Endothelial cell of hepatic sinusoid (primary cell): ENCODE measurements at regions not wholly inside any gene's neighbourhood (a gene's known extent, or its start where the extent isn't known, plus 50 kb on each side); places are given as distances from the start of the nearest gene placed in this dataset.

Experiments used
- in situ Hi-C: cut with HindIII; loops from 2 replicates; pipeline ENCODE4 v1.10.0; 2017; ENCODE audit warnings: low sequenced_read_pairs

DNA sequence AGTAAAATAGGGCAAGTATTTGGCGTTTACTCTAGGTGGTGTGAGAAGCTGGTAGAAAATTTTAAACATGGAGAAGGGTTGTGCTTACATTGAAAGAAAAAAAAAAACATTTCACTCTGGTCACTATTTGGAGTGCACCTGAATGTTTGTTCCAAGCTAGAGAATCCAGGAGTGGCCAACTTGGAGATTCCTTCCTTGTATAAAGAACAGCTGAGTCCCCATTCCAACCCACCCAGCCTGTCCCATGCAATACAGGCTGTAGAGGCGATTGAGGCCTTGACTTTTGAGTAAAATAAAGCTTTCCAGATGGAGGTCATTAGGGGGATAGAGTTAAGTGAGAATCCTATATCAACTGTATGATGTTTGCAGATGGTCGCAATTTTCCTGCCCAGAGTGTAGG, 203.8 kb upstream of the SYT4 start:
- in situ Hi-C loops, result no loop called here

DNA sequence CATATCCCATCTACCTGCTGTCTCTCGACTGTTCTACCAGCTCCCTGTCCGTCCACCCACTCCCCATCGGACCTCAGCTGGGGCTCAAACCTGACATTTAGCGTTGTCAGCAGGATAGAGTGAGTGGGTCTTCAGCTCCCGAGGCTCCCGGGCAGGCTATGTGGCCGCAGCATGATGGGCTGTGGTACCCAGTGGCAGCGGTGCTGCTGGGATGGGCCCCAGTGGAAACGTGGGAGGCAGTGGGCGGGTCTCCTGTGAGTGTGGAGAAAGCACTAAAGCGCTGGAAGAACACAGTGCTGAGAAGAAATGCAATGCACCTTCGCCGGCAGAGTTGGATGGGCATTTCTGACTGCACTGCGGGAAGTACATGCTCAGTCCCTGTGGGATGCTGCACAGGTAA, 204.8 kb upstream of the SYT4 start:
- in situ Hi-C loops, result no loop called here

DNA sequence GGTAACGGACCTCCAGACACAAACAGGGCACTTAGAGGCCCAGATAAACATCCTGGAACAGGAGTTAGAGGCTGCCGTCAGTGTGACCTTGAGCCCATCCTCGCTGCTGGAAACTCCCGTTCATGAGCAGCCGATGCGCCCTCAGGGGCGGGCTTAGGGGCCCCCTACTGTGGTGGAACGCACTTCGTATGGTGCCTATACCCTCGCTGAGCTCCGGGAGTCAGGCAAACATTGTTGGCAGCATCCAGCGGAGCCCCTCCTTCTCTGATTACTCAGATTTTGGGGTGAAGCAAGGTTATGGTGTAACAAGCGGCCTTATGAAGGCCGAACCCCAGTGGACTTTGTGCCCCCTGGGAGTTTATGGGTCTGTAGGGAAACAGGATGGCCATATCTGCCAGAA, 205.3 kb upstream of the SYT4 start:
- in situ Hi-C loops, result no loop called here

DNA sequence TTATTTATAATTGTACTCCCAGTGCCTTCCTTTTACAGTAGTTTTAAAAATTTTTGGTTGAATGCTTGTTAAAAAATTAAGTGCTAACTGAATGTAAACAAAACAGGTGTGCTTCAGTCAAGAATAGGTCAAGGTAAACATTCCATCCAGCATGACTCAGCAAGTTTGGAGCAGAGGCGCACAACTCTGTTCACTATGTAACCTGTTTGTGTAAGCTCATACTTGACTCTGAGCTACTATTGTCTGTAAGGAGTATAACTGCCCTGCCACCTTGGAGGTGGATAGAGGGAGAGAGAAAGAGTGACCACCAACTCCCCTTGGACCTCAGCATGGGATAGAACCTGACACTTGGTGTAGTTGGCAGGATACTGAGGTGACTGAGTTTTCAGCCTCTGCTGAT, 207.4 kb upstream of the SYT4 start:
- in situ Hi-C loops, result no loop called here

DNA sequence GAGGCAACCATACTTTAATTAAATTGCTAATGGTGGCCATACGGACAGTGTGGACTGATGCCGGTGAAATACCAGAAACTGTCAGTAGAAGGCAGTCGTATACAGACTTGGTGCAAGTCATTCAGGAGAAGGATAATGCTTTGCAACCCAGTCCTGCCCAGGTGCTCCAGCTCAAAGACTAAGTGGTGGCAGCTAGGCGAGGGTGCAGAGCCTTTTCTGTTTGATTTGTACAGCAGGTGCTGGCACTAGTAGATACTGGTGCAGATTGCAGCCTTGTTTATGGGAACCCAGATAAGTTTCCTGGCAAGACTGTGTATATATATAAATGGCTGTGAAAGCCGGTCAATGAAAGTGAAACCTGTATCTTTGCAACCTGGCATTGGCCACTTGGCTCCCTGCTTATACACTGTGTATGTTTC, 208.3 kb upstream of the SYT4 start:
- in situ Hi-C loops, result no loop called here

DNA sequence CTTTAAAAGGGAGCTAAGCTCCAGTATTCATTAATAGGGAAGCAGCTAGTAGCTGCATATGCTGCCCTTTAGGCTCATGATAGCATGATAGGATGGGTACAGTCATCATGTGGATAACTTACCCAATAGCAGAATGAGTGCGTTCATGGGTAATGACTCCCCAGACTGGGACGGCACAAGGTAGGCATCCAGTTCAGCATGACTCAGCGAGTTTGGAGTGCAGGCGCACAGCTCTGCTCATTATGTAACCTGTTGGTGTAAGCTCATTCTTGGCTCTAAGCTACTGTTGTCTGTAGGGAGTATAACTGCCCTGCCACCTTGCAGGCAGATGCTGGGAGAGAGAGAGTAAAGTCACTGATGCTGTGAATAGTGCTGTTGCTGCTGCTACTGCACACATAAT, 209.2 kb upstream of the SYT4 start:
- in situ Hi-C loops, result no loop called here

DNA sequence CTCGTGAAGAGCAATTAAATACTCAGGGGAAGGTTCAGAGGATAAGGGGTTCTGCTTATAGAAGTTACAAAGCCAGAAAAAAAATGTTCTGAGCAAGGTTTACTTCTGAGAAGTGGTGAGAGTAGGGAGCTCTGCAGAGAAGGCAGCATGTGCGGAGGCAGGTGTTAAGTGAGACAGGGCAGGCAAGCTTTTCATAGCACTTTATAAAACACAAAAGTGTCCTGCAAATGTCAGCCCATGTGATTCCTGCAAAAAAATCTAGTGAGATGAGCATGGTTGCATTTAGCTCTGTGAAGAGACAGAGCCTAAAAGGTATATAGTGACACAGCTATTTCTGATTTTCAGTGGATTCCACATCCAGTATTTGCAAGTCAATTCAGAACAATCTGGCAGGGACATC, 223.8 kb upstream of the SYT4 start:
- in situ Hi-C loops, result no loop called here

DNA sequence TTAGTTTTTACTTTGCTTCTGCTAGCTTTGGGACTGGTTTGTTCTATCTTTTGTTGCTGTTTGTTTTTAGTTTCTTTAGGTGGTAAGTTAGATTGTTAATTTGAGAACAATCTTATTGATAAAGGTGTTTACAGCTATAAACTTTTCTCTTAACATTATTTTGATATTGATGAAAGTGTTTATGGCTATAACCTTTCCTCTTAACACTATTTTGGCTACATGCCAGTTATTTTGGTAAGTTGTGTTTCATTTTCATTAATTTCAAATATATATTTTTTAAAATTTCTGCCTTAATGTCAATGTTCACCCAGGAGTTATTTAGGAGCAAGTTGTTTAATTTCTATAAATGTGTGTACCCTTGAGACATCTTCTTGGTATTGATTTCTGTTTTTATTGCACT, 229.6 kb upstream of the SYT4 start:
- in situ Hi-C loops, result no loop called here

DNA sequence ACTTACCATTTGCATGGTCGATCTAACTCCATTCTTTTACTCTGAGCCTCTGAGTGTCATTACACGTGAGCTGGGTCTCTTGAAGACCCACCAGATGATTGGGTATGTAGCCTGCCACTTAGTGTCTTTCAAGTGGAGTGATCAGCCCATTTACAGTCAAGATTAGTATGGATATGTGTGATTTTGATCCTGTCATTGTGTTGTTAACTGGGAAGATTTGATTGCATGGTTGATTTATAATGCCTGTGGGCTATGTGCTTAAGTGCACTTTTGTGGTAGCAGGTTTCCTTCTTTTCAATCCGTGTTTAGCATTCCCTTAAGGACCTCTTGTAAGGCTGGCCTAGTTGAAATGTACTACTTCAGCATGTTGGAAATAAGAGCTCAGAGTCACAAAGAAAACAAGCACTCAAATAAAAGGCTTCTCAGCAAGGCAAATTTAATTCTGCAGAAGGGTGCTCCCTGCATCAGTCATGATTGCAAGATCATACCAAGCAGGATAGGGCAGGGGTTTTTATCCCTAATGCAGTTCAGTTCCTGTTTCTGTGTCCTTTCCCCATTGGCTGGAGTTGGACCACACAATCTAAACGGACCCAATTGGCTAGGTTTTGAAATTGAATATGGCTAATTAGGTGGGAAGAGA, 230.7 kb upstream of the SYT4 start:
- in situ Hi-C loops, result no loop called here

DNA sequence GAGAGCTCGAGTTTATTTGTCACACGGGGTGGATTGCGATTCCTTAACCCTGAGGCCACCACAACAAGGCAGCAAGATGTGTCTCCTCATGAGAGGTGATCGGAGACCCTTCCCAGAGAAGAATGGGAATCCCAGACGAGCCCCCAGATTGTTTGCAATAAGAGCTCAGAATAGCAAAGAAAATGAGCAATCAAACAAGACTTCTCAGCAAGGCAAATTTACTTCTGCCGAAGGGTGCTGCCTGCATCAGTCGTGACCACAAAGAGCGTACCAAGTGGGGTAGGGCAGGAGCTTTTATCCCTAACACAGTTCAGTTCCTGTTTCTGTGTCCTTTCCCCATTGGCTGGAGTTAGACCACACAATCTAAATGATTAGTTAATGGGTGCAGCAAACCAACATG, 237.5 kb upstream of the SYT4 start:
- in situ Hi-C loops, result no loop called here

DNA sequence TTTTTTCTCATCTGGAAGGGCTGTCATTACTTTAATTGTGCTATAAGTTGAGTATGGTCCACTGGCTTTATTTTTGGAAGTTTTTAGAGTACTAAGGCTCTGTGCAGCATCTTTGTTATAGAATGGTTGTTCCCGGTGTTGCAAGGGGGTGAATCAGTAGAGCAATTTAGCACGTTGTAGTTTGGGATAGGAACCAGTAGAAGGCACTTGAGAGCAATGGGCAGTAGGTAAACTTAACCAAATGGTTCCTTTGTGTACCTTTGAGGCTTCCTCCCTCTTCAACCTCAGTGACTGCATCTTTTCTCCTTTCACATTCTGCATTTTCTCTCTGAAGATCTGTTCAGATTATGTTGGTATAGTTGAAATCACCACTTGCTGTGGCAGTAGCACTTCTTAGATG, 238.2 kb upstream of the SYT4 start:
- in situ Hi-C loops, result no loop called here

DNA sequence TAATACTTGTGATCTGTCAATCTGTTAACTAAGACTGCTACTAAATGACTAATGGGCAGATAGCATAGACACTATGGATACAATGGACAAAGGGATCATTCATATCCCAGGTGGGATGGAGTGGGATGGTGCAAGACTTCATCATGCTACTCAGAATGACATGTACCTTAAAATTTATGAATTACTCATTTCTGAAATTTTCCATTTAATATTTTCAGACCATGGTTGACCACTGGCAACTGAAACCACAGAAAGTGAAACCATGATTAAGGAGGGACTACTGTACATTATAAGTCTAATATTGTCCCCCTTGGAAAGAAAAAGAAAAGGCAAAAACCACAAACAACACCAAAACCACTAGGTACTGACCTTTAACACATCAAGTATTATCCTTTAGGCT, 247.0 kb upstream of the SYT4 start:
- in situ Hi-C loops, result no loop called here

DNA sequence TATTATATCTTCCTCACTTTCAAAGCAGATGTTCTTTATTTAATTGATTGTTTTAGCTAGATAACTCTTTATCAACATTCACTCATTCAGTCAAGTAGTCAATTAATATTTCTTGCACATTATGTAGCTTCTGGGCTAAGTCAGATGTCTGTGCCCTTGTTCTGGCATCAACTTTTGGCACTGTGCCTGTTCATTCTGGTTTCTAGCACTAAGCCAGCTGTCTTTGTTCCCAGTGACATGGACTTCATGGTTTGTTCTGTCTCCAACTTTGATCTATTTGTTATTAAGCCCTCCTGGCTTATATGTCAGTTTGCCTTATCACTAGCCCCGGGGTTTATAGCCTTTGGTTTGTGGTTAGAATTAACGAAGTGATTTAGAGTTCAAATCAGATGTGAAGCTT, 247.9 kb upstream of the SYT4 start:
- in situ Hi-C loops, result no loop called here

DNA sequence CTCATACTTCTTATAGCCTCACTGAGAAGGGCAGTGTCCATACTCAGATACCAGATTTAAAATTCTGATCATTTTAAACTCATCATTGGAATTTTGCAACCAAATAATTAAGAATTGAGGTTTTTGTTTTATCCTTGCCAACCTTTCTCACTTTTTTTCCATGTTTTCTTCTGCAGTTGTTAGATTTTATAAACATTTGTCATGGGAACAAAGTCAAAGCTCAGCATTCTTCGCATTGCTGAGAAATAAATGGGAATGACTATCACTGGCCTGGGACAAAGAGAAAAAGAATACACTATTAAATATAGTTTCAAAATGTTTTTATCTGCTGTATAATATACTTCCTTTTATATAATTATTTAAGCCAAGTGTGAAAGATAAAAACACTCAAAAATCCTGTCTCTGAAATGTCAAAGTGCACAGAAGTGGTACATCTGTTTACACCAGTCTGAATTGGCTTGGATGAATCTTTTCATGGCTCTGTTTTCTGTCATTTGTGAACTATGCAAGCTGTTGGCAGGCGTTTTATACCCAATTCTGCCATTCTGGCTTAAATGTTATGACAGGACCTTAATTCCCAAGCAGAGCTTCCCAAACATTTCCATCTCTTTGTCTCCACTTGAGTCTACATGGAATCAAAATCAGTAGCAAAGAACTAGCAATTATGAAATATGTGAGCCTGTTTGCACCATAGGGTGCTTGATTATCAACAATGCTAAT, 249.3 kb upstream of the SYT4 start:
- in situ Hi-C loops, result no loop called here

DNA sequence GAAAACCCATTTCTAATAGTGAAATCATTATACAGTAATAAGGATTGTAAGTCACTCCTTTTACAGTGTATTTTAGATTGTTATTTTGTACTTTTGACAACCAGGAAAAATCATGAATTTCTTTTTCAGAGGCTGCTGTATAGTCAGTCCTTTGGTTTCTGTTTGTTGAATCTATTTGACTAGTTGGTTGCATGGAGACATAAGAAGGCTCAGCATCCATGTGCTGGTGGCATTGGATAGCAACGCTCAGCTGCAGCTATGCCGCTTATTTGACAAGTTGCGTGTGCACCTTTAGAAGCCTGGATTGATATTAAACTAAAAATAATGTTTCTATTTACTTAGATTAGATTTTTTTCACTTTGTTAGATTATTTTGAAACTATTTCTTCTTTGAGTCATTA, 254.1 kb upstream of the SYT4 start:
- in situ Hi-C loops, result no loop called here

DNA sequence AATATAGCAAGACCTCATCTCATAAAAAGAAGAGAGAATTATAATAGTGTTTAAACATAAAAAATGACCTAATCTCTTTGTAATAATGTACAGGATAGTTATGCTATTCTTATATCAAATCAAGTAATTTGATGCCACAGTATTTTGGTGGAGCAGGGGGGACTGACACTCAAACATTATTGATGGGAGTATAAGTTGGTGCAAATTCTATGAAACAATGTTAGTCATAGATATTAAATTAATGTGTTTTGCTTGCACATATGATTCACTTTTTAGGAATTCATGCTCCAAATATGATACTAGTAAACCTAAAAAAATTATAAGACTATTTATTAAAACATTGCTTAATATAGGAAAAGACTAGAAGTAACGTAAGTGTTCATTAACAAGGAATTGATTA, 256.1 kb upstream of the SYT4 start:
- in situ Hi-C loops, result no loop called here

DNA sequence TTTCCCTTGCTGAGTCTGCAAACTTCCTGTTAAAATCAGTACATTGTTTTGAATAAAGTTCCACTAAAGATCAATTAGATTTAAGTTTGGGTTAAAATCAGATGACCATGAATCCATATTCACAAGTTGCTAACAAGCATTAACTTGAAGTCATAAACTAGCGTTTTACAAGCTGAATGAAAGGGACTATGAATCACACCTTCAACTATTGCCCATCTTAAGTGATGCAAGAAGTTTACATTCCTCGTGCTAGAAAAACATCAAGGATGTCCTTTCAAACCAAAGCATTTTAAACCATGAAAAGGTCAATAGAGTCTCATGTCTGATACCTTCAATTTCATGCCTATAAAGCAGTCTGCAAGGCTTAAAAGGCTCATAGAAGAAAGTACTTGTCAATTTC, 257.2 kb upstream of the SYT4 start:
- in situ Hi-C loops, result no loop called here

DNA sequence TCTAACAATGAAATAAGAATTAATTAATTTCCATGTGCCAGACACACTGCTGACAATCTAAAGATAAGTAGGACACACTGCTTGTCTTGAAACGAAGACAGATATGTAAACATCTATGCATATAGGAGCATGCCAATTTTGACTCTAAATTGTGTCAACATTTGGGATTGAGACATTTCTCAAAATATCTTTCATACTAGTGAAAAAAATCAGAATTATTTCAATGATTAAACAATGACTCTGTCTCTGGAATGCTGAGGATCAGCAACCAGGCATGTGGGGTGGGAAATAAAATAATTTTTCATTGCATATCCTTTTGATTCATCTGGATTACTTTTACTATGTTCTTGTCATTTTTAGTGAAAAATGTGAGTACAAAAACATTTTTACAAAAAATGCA, 262.6 kb upstream of the SYT4 start:
- in situ Hi-C loops, result no loop called here

DNA sequence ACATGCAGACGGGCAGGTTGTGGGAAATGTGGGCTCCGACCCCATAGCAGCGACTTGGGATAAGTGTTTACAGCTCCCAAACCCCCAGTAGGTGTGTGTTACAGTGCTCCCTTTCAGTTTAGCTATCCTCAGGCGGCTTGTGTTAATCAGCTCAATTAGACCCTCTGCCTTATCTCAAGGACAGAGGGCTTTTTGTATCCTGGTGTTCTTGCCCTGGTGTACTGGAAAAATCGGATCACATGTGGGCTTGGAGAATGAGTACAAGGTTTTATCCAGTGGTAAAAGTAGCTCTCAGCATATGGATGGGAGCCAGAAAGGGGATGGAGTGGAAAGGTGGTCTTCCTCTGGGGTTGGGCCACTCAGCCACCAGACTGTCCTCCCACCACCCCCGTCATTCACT, 264.7 kb upstream of the SYT4 start:
- in situ Hi-C loops, result no loop called here

DNA sequence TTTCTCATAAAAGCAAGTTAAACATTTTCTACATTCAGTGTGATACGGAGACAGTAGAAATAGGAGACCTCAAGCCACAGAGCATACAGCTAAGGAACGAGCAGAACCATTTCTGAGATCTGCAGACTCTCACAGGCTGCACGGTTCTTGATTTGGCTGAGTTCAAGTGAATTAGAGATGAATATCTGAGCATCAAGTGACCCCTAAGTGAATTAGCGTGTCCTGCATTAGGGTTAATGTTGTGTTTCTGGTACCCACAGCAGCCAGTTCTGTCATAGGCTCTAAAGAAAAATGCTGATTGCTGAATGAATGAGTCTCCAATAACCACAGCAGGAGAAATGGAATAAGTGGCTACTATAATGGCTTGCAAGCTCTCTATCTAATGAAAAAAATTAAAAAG, 265.9 kb upstream of the SYT4 start:
- in situ Hi-C loops, result no loop called here

DNA sequence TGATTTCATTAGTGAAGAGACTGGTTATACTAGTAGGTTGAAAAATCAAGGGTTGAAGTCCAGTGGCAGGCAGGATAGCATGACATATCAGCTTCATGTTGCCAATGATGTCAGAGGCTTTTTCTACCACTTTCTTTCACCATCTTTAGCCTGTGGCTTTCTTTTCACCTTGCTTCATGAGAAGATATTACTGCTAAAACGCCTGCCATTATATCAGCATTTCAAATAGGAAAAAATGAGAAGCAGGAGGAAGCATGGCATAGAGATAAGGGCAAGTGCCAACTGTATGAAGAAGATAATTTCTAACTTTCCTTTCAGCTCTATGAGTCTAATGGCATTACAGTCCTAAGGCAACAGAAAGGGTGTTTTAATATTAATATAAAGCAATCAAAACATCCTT, 270.2 kb upstream of the SYT4 start:
- in situ Hi-C loops, result no loop called here

DNA sequence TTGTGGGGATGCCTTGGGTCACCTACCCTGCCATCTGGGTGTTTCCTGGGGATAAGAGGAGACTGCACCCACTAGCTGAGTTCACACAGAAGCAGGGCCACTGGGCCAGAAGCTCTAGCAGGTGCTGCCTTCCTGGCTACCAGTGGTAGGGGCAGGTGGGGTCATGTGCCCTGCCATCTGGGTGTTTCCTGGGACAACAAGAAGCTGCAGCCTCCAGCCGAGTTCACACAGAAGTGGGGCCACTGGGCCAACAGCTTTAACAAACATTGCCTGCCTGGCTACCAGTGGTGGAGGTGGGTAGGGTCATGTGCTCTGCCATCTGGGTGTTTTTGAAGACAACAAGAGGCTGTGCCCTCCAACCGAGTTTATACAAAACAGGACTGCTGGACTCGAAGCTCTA, 282.2 kb upstream of the SYT4 start:
- in situ Hi-C loops, result no loop called here

DNA sequence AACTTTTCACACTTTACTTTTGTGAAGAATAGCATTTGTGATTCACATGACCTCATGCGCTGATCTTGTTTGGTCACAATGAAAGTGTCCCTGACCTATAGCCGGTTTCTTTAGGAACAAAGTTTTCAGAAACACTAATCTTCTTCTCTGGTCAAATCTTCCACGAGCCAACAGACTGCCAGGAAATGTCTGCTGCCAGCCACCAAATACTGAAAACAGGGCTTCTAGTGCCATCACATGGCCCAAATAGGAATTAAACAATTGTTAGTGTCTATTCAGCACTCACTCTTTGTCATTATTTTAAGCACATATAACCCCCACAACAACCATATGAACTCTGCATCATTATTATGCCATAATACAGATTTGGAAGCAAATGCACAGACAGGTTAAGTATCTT, 286.5 kb upstream of the SYT4 start:
- in situ Hi-C loops, result no loop called here
